ENCODE measurements at regions not wholly inside any gene's neighbourhood (a gene's known extent, or its start where the extent isn't known, plus 50 kb on each side); places are given as distances from the start of the nearest gene placed in this dataset.
A peak's percentile ranks its signal among the peaks of the same experiment; 100 is the strongest.

DNA sequence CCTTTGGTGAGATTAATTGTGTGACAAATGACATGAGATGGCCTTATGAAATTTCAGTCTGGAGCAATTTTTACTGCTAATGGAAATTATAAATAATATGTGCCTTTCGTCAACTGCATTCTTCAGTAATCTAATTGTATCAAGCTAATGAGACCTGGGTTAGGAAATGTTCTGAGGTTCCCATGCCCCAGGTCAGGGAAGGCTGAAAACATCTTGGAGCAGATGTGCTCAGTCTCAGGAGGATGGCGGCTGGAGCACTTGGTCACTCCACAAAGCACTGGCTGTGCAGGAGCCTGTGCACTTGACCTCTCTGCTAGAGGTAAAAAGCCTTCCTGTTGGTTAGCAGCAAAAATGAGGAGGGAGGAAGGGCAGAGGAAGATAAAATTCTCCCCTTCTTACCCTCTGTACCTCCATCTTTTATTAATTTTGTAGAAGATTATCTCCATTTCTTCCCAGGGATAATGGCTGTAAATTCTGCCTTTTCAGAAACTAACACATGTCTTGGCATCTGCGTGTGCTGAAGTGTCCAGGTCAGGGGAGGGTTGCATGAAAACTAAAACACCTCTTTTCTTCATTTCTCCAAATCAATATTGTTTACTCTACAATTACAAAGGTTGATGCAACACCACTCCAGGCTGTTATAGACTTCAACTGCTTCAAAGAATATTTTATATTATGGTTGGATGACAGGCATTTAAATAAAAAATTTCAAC is 1606.4 kb upstream of the ACVR2A start:
- no peak for DNase-seq

DNA sequence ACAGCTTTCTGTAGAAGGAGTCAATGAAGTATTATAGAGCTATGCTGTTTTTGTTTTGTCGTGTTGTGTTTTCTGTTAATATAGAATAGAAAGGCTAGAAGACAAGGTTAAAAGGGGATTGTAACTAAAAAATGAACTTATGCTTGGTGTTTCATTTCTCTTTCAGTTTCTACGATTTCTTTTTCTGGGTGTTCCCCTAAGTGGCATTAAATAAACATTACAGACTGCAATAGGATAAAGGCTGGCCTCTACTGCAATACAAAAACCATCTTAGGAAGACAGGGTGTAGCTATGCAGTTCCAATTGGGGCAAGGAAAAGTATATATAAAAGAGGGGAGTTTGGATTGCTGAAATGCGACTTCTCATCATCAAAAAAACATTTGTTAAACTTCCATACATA is 1609.7 kb upstream of the ACVR2A start:
- DNase-seq: no peak

DNA sequence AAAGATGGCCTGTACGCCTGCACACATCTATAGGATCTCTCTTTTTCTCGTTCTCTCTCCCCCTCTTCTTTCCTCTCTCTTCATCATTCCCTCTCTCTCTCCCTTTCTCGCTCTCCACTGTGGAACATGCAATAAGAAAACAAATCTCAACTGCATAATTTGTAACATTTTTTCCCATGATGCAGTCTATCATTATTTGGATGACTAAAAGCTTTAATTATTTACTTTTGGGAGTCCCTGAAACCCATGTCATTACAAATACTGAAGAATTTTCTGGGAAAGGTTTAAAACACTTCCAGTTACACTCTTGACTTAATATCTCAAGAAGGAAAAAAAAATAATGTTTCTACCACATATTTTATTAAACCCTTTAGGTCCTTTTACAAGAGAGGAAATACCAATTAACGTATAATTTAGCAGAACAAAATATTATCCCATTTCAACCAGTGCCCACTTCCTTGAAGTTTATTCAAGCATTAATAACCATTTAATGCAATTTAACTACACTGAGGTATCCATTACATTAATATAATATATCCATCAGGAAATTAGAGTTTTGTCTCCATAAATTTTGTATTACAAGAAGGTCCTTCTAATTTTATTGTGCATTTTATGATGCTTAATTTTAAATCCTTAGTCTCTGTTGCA is 1615.2 kb upstream of the ACVR2A start:
- DNase-seq: no peak

DNA sequence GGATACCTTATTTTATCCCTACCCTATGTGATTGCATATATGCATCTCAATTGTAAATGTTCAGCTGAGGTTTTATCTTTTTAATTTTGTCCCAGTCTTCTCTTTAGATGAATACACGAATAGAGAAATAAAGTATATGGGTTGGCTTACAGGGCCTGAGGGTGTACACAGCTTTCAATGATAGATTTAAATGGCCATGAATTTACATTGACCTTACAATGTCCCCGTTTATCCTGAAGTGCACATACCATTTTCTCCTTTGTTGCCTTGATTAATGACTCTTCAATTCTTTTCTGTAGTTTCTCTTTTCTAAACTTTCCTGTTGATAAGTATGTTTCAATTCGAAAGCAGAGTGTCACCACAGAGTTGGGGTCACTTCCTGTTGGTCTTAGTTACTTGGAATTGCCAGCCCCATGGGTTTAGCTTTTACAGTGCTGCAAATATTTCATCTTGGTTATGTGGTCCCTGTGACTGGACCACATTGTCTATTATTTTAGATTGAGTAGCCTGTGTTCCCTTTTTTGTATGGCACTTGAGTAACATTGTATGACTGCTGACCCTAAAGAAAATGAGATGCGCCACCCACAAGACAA is 1616.3 kb upstream of the ACVR2A start:
- no peak for DNase-seq

- DNase-seq: no peak
Observed at GRCh38 chr2:146228020-146228393, 1616.8 kb upstream of the ACVR2A start.

- no peak for DNase-seq
Observed at GRCh38 chr2:146227152-146228019, 1617.4 kb upstream of the ACVR2A start.

DNA sequence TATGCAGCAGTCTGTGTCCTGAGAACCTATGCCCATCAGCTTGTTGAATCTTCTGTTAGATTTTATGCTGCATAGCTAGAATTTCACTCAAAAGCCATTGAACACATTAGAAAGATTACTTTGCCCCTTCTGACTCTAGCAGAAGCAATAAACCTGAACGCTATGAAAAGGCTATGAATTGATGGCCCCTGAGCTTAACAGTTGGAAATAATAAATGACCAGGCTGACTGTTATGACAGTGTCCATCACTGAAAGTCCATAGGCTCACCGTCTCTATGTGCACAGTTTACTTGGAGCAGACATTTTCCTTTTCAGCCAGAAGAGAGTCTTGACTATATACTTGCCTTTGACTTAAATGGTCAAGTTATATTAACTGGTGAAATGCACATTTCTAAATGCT is 1618.8 kb upstream of the ACVR2A start:
- DNase-seq: no peak

GRCh38 chr2:146221826-146222225 is 1623.0 kb upstream of the ACVR2A start:
- DNase-seq: no peak

- DNase-seq: no peak
Observed at GRCh38 chr2:146220957-146221356, 1623.9 kb upstream of the ACVR2A start.

DNA sequence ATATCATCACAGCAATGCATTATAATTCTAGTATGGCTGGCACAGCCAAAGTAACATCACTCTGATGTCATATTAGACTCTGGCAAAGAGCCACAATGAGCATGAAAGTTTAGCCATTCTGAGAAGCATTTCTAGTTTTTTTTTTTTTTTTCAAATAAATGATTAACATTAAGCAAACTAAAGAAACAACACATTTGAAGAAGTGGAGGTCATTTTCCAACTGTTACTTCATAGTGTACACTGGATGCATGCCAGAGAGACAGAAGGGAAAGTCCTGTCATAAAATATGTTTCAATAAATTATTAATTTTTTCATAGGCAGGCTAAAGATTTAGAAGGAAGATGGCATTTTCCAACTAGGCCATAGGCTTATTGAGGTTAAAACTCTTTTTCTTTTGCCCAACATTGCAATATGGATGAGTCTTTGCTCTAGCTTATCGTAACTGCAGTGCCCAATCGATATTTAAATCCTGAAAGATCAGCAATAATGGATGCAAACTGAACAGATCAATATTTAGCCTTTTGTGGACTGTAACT is 1630.4 kb upstream of the ACVR2A start:
- DNase-seq: no peak

DNA sequence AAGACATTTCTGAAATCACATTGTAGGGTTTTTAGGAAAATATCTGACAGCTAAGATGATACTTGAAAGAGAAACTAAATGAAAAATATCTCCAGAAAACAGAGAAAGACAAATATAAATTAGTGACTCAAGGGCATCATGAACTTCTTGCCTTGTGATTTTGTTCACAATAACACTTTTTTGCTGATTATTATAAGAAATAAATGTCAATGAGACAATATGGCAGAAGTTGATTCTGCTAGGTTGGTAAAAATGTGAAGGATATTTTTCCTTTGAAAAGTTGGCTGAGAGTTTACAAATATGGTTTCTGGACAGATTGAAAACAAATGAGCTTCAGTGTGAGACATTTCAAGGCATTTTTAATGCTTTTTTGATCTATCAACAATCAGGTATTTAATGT is 1631.2 kb upstream of the ACVR2A start:
- DNase-seq: no peak

DNA sequence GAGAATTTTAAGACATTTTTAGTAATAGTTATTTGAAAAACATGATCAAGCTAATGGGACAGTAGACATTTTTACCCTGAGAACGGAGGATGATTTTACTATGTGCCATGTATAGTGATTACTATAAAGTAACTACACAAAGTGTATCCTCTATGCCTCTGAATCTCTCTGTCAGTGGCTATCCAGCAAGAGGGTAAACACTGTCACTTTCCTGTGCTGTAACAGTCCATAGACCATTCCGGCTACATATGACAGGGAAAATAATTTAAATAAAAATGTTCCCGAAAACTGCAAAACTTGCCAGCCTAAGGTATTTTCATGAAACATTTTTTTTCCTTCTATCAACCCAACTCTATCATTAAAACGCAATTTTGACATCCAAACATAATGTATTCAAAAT is 1632.2 kb upstream of the ACVR2A start:
- DNase-seq: no peak

- no peak for DNase-seq
Observed at GRCh38 chr2:146209842-146210275, 1635.0 kb upstream of the ACVR2A start.

- DNase-seq: no peak
Observed at GRCh38 chr2:146207901-146208300, 1636.9 kb upstream of the ACVR2A start.

DNA sequence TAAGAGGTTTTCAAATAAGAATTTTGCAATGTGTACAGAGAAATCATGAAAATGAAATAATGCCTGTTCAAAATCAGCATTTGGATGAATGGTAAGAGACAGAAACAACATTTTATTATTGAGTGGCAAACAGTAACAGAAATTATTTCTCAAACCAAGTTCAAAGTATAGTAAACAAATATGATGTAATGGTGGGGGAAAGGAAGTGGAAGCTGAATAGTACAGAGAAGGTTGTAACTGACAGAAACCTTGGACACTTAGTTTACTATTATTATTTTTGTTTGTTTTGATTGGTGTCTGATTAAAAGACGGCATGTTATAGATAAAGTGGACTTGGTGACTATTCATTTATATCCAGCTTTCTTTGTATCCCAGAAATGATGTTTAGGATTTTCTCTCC is 1637.4 kb upstream of the ACVR2A start:
- no peak for DNase-seq

DNA sequence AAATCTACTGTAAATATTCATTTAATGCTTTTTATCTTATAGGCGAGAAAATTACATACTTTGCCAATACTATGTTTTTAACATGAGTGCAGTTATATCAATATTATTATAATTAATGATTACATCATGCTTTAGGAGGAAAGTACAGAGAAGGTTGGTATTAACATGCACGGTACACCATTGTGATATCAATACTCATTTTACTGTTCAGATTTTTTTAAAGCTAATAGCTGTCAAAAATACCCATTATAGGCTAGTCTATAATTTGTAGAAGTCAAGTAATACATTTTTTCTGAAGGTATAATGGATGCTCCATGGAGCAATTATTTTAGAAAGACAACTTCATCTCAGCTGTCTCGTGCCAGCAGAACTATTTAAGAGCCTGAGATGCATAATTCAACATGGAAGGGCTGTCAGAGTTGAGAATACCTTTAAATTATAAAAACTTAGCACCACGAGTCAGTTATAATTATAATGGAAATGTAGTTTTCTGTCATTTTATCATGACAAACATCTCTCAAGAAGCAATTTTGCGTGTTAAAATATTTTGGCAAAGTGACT is 1641.7 kb upstream of the ACVR2A start:
- DNase-seq: no peak

GRCh38 chr2:146193619-146194018 is 1651.2 kb upstream of the ACVR2A start:
- no peak for DNase-seq

GRCh38 chr2:146189541-146189940 is 1655.3 kb upstream of the ACVR2A start:
- no peak for DNase-seq

GRCh38 chr2:146173934-146174333 is 1654.0 kb upstream of the ZEB2 start:
- DNase-seq: no peak

DNA sequence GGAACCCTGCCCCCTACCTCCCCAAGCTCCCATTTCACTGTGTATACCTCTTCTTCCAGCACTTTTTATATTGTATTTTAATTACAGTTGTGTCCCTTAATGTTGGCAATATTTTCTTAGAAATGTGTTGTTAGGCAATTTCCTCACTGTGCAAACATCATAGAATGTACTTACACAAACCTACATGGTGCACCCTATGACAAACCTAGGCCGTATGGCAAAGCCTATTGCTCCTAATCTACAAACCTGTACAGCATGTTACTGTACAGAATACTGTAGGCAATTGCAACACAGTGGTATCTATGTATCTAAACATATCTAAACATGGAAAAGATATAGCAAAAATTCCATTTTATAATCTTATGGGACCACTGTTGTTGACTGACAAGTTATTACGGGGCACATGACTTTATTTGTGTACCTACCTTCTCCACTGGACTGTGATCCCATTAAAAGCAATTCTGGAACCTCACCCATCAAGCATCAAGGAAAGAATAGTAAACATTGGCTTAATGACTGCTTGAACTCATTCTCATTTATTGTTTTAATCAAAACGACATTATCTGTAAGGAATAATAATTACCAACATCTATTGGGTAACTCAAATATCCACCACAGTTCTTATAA is 1641.5 kb upstream of the ZEB2 start:
- peak; percentile 1 for DNase-seq

DNA sequence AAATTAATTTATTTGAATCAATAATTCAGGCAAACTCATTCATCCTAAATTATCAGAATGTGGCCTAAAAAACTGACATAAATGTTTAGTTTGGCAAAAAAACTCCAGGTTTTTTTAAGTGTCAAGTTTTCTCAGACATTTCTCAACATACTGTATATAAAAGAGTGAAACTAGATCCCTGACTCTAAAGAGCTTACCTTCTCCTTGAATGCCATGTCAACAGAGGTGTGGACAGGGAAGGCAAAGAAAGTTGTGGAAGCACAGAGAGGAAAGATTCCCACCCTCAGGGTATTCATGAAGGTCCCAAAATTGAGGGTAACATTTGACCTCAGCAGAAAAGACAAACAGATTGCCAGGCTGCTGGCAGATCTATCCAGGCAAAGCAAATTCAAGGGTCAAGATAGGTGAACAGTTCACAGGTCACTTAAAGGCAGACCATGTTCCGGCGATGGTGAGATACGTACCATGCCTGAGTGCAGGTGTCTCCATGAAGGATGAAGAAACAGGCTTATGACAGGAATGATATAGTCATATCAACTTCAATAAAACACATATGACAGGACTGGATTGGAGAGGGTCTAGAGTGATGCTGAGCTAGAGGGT is 1638.3 kb upstream of the ZEB2 start:
- no peak for DNase-seq

- no peak for DNase-seq
Observed at GRCh38 chr2:146147448-146148012, 1627.6 kb upstream of the ZEB2 start.

All from GF-D8 (cell line).